MCF 10A (cell line): ENCODE measurements at regions not wholly inside any gene's neighbourhood (a gene's known extent, or its start where the extent isn't known, plus 50 kb on each side); places are given as distances from the start of the nearest gene placed in this dataset.

Experiments used
- BruUV-seq: library from RNA; stranded (reverse); fragments of 400-500 nt; replicated peaks from 2 replicates; lab custom pipeline; 2021; lab: Mats Ljungman, UMichigan
- CTCF ChIA-PET: fragments of 300-600 bp; sonication (Branson Sonifier 250); formaldehyde crosslinking; extraction: SDS; loops from one replicate; lab custom pipeline; 2021; ENCODE audit warnings: antibody characterized with exemption, inconsistent platforms; lab: Yijun Ruan, JAX
- POLR2A ChIA-PET: fragments of 300-600, 350-650 bp; sonication (Branson Sonifier 250); formaldehyde crosslinking; extraction: SDS; loops from one replicate; lab custom pipeline; 2020; ENCODE audit warnings: antibody characterized with exemption, inconsistent platforms; lab: Yijun Ruan, JAX
- DNase-seq: peaks from one replicate; pipeline ENCODE4 v3.0.0-alpha.2; 2018; ENCODE audit not compliant: unreplicated experiment
- H3K27ac Mint-ChIP-seq: one replicate; pipeline ENCODE4 v1.8.0; 2022; ENCODE audit warnings: mild to moderate bottlenecking, low read depth, mixed read lengths; ENCODE audit not compliant: unreplicated experiment
- H3K27me3 Mint-ChIP-seq: one replicate; pipeline ENCODE4 v1.8.0; 2022; ENCODE audit warnings: mixed read lengths; ENCODE audit not compliant: insufficient read depth, unreplicated experiment
- H3K36me3 Mint-ChIP-seq: one replicate; pipeline ENCODE4 v1.8.0; 2022; ENCODE audit warnings: mild to moderate bottlenecking, moderate library complexity, mixed read lengths; ENCODE audit not compliant: insufficient read depth, unreplicated experiment
- H3K4me1 Mint-ChIP-seq: one replicate; pipeline ENCODE4 v1.8.0; 2022; ENCODE audit warnings: mixed read lengths; ENCODE audit not compliant: insufficient read depth, unreplicated experiment
- H3K4me3 Mint-ChIP-seq: one replicate; pipeline ENCODE4 v1.8.0; 2022; ENCODE audit warnings: mild to moderate bottlenecking, moderate library complexity, mixed read lengths; ENCODE audit not compliant: unreplicated experiment
- H3K9me3 Mint-ChIP-seq: one replicate; pipeline ENCODE4 v1.8.0; 2022; ENCODE audit warnings: mixed read lengths; ENCODE audit not compliant: unreplicated experiment
- intact Hi-C: fragments of 100-400 bp; cut with micrococcal nuclease; formaldehyde crosslinking; loops from 2 replicates; pipeline ENCODE4 v1.14.1; 2022
- TF ChIP-seq, protein P1 (sequence below): fragments of 200-600 bp; IDR thresholded peaks from one replicate; pipeline ENCODE4 v1.8.0; 2022; ENCODE audit warnings: antibody characterized with exemption, mild to moderate bottlenecking; ENCODE audit not compliant: unreplicated experiment

DNA sequence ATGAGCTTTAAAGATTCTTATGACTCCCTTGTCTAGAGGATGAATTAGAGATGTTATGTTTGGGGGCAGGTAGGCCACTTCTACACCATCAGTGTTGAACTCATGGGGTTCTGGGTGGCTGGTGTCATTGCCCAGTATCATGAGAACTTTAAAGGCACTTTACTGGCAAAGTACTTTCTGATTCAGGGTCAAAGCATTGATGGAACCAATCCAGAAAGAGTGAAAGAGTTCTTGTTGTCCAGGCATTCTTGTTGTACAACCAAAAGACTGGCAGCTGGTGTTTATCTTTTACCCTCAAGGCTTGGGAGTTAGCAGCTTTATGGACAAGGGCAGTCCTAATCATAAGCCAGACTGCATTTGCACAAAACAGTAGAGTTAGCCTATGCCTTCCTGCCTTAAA lies 673.0 kb downstream of the USP25 start:
- Mint-ChIP-seq H3K9me3 (no peaks in the 10 kb centered on the region), H3K36me3 (no peaks in the 10 kb centered on the region), H3K4me1 (peaks cover 2% of the 10 kb centered on the region), H3K27me3 (peaks cover 9% of the 10 kb centered on the region), H3K27ac (no peak overlapping the region), H3K4me3 (no peak overlapping the region)
- BruUV-seq: no TSS peak
- TF ChIP-seq, protein P1, sequence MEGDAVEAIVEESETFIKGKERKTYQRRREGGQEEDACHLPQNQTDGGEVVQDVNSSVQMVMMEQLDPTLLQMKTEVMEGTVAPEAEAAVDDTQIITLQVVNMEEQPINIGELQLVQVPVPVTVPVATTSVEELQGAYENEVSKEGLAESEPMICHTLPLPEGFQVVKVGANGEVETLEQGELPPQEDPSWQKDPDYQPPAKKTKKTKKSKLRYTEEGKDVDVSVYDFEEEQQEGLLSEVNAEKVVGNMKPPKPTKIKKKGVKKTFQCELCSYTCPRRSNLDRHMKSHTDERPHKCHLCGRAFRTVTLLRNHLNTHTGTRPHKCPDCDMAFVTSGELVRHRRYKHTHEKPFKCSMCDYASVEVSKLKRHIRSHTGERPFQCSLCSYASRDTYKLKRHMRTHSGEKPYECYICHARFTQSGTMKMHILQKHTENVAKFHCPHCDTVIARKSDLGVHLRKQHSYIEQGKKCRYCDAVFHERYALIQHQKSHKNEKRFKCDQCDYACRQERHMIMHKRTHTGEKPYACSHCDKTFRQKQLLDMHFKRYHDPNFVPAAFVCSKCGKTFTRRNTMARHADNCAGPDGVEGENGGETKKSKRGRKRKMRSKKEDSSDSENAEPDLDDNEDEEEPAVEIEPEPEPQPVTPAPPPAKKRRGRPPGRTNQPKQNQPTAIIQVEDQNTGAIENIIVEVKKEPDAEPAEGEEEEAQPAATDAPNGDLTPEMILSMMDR: no peak
- POLR2A ChIA-PET: no interaction called here
- CTCF ChIA-PET: interaction anchor here (0.6 kb wide), 1 partner anchor 11 kb away, joined by 4 read pairs; no protein-coding TSS in a partner anchor
- DNase-seq: no peak
- intact Hi-C loops: no loop called here

DNA sequence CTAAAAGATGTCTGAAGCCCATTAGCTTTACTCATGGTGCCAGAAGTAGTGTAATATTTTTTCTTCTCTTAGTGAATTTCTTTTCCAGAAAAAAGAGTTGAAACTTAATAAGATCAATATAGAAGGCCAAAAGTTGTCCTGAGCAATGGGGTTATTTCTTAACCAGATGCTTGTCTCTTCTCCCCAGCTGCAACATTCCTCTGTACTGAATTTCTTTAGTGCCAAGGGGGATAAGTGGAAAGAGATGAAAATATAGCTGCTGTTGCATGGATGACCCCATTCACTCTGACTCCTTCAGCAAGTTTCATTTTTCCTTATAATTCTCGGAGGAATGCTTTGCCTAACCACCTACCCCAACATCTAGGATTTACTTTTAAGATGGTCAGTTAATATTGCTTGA lies 675.0 kb downstream of the USP25 start:
- POLR2A ChIA-PET: no interaction called here
- Mint-ChIP-seq H3K4me1 (peaks cover 6% of the 10 kb centered on the region), H3K27ac (no peak overlapping the region)

DNA sequence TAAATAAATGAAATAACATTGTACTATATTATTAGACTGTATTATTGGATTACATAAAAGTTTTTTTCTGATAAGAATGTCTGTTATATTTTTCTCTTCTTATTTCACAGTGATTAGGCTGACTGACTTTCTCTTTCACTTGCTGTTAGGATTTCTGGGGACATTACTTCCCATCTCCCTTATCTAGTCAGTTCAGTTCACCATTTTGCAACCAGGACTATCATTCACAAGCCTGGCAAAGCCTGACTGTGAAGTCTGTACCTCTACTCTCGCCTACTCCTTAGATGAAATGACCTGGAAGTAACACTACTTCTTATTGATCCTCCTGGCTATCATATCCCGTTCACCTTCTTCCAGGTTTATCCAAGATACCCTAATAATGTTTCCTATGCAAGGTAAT lies 676.6 kb downstream of the USP25 start:
- BruUV-seq: no TSS peak
- H3K36me3 Mint-ChIP-seq: no peaks in the 10 kb centered on the region
- peaks cover 16% of the 10 kb centered on the region for H3K27me3 Mint-ChIP-seq
- H3K4me3 Mint-ChIP-seq: no peak overlapping the region
- no peaks in the 10 kb centered on the region for H3K9me3 Mint-ChIP-seq
- no peak for DNase-seq
- H3K27ac Mint-ChIP-seq: no peak overlapping the region
- TF ChIP-seq, protein P1: no peak
- intact Hi-C loops: no loop called here
- peaks cover 6% of the 10 kb centered on the region for H3K4me1 Mint-ChIP-seq
- CTCF ChIA-PET: no interaction called here
- POLR2A ChIA-PET: no interaction called here

More for the DNA sequence above, 675.0 kb downstream of the USP25 start:
- CTCF ChIA-PET: no interaction called here
- Mint-ChIP-seq H3K27me3 (peaks cover 16% of the 10 kb centered on the region), H3K9me3 (no peaks in the 10 kb centered on the region), H3K4me3 (no peak overlapping the region), H3K36me3 (no peaks in the 10 kb centered on the region)
- no peak for DNase-seq
- TF ChIP-seq, protein P1: no peak
- intact Hi-C loops: no loop called here
- no TSS peak for BruUV-seq

DNA sequence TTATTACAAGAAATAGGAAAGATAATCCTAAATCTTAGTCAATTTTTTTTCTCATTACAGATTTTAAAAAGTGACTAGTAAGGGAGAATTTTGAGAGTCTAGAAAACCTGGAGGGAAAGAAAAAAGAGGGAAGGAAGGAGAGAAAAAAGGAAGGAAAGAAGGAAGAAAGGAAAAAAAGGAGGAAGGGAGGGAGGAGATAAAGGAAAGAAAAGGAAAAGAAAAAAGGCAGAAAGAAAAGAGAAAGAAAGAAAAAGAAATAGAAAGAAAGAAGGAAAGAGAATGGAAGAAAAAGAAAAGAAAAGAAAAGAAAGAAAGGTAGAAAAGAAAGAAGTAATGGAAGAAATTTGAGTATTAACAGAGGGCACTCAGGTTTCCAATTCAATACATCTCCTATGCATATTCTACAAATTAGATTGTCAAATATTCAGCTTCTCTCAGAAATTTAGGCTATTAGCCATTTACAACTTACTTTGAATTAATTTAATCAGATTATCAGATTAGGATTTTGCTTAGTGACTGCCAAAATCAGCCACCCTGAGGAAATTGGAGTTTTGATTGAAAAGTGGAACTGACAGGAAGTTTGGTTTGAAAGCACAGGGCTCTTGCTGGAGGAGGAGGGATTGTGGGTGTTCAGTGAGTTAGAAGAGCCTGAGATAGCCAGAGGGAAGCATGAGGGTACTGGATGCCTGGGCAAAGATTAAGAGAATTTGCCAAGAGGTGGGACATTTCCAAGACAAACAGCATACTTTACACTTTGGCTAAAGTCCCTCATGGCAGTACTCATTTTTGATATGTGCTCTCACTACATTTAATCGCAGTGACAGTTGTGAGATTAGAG lies 677.8 kb downstream of the USP25 start:
- no peak for DNase-seq
- ChIA-PET POLR2A (no interaction called here), CTCF (no interaction called here)
- H3K4me1 Mint-ChIP-seq: peaks cover 6% of the 10 kb centered on the region
- BruUV-seq: no TSS peak
- intact Hi-C loops: no loop called here
- H3K4me3 Mint-ChIP-seq: no peak overlapping the region
- H3K36me3 Mint-ChIP-seq: no peaks in the 10 kb centered on the region
- TF ChIP-seq, protein P1: no peak
- peaks cover 16% of the 10 kb centered on the region for H3K27me3 Mint-ChIP-seq
- peak overlapping the region; percentile 24 for H3K27ac Mint-ChIP-seq
- no peaks in the 10 kb centered on the region for H3K9me3 Mint-ChIP-seq
